ENCODE measurements at regions not wholly inside any gene's neighbourhood (a gene's known extent, or its start where the extent isn't known, plus 50 kb on each side); places are given as distances from the start of the nearest gene placed in this dataset.

DNA sequence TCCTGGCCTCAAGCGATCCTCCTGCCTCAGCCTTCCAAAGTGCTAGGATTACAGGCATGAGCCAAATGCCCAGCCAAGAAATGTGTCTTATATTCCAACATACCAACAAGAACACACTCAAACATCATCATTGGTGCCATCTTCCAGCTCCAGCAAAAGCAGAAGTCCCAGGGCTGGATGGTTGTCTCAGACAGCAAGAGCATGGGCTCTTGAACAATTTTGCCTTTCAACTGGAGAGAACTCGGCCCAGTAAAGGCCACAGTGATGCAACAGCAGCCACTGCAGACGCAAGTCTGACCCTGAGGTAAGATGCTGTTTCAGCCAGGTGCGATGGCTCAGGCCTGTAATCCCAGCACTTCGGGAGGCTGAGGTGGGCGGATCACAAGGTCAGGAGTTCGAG is 52.8 kb upstream of the NFE2L3 start:
- no peak overlapping the region for H3K27ac ChIP-seq (ENCODE audit: low read length)
- H3K36me3 ChIP-seq (ENCODE audit: control insufficient read depth in 1 of 2, insufficient read depth in 2 of 2, low read length in 2 of 2): no peaks in the 10 kb centered on the region
- no peaks in the 10 kb centered on the region for H3K27me3 ChIP-seq (ENCODE audit: low read depth, low read length)
- H3K4me3 ChIP-seq (ENCODE audit: low read depth in 1 of 2, low read length in 2 of 2): no peak overlapping the region
- H3K4me1 ChIP-seq (ENCODE audit: control insufficient read depth in 1 of 2, insufficient read depth in 2 of 2, low read length in 2 of 2): no peaks in the 10 kb centered on the region
- H3K9me3 ChIP-seq (ENCODE audit: control insufficient read depth in 1 of 2, low read length in 2 of 2): no peaks in the 10 kb centered on the region

DNA sequence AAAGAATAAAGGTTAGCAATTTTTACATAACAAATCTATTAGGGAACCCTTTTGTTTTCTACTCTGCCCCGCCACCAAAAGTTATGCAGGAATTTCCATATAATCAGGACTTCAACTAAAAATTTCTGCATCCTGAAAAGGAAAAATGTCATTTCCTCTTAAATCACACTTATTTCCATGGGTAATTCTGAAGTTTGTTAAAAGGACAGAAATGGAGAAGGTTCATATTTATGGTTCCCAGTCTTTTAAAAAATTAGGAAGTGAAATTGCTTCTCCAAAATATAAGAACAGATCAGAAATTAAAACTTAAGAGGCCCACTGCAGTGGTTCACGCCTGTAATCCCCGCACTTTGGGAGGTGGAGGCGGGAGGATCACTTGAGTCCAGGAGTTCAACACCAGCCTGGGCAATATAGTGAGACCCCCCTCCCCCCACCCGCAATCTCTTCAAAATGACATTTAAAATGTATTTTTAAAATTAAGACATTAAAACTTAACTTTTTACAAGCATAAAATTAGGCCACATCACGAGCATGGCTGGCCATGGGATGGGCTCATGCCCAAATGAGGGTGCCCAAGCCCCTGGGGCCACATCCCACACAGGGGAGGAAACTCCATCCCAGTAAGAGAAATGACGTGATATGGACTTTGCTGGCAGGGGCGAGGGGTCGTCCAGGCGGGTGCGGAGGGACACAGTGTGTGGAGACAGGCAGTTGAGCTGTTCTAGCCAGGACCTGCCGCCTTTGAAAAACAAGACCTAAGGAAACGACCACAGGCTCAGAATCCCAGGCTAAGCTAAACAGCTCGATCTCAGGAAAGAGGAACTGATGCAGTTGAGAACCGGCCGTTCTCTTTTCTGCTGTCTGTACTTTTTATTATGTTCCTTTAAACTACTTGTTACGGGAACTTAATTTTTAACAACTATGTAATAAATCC is 51.3 kb upstream of the NFE2L3 start:
- H3K27ac ChIP-seq (ENCODE audit: low read length): no peak overlapping the region

DNA sequence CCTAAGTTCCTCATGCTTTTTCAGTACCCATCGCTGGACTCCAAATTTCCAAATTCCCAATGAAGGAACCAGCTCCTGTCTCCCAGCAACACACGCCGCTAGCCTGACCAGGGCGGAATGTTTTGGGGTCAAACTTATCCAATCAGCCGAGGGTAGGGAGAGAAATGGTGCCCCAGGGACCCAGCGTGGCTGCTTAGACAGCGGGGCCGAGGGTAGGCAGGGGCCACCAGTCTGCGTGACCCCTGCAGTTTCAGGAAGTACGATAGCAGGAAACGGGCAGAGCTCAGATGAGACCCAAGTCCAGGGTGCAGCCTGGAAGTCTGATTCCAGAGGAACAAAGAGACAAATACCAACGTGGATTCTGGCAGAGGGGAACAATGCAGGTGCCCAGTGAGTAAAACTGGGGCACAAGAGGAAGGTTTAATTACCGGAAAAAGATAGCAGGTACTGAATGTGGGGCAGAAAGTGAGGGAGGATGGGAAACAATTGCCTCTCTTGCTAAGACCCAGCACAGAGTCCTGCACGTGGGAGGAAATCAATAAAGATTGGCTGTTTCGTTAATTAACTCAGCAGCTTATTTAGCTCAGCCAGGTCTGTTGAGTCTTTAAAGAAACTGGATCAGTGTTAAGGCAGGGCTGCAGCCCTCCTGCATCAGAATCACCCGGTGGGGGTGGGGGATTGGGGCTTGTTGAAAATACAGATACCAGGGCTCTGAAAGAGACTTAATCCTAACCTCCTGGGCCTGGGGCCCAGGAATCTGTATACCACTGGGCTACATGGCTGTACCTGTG is 50.4 kb upstream of the NFE2L3 start:
- Histone ChIP-seq H3K36me3 (ENCODE audit: control insufficient read depth in 1 of 2, insufficient read depth in 2 of 2, low read length in 2 of 2) (no peaks in the 10 kb centered on the region), H3K9me3 (ENCODE audit: control insufficient read depth in 1 of 2, low read length in 2 of 2) (no peaks in the 10 kb centered on the region), H3K4me3 (ENCODE audit: low read depth in 1 of 2, low read length in 2 of 2) (peak overlapping the region in 1 of 2 donors; percentile 37), H3K4me1 (ENCODE audit: control insufficient read depth in 1 of 2, insufficient read depth in 2 of 2, low read length in 2 of 2) (no peaks in the 10 kb centered on the region), H3K27ac (ENCODE audit: low read length) (peak overlapping the region; percentile 45), H3K27me3 (ENCODE audit: low read depth, low read length) (no peaks in the 10 kb centered on the region)

More for the DNA sequence above, 51.3 kb upstream of the NFE2L3 start:
- Histone ChIP-seq H3K4me3 (ENCODE audit: low read depth in 1 of 2, low read length in 2 of 2) (no peak overlapping the region), H3K4me1 (ENCODE audit: control insufficient read depth in 1 of 2, insufficient read depth in 2 of 2, low read length in 2 of 2) (no peaks in the 10 kb centered on the region), H3K27me3 (ENCODE audit: low read depth, low read length) (no peaks in the 10 kb centered on the region), H3K36me3 (ENCODE audit: control insufficient read depth in 1 of 2, insufficient read depth in 2 of 2, low read length in 2 of 2) (no peaks in the 10 kb centered on the region), H3K9me3 (ENCODE audit: control insufficient read depth in 1 of 2, low read length in 2 of 2) (no peaks in the 10 kb centered on the region)

DNA sequence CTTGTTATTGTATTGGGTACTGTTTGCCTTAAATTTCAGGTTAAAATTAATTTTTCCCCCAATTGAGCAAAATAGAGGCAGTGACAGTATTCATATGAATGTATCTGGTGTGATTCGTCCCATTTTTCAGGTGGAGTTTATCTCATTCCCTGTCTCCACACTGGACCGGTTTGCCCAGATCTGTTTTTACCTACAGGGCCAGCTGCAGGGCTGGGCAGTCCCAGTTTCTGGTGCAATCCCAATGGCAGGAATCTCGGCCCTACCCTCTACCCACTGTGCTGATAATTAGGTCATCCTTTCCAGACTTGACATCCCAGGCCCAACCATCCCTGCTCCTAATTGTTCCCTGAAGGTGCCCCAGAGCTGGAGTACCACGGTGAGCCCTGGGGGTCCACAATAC is 49.8 kb upstream of the NFE2L3 start:
- peak overlapping the region in 1 of 2 donors; percentile 37 for H3K4me3 ChIP-seq (ENCODE audit: low read depth in 1 of 2, low read length in 2 of 2)
- peak overlapping the region; percentile 45 for H3K27ac ChIP-seq (ENCODE audit: low read length)
- no peaks in the 10 kb centered on the region for H3K36me3 ChIP-seq (ENCODE audit: control insufficient read depth in 1 of 2, insufficient read depth in 2 of 2, low read length in 2 of 2)
- no peaks in the 10 kb centered on the region for H3K9me3 ChIP-seq (ENCODE audit: control insufficient read depth in 1 of 2, low read length in 2 of 2)
- H3K4me1 ChIP-seq (ENCODE audit: control insufficient read depth in 1 of 2, insufficient read depth in 2 of 2, low read length in 2 of 2): no peaks in the 10 kb centered on the region
- H3K27me3 ChIP-seq (ENCODE audit: low read depth, low read length): no peaks in the 10 kb centered on the region

Measured in muscle layer of duodenum (tissue), 2 donors.